Gastrocnemius medialis (tissue), 4 donors: ENCODE measurements at regions not wholly inside any gene's neighbourhood (a gene's known extent, or its start where the extent isn't known, plus 50 kb on each side); places are given as distances from the start of the nearest gene placed in this dataset.

ENCODE experiments used
- POLR2A ChIP-seq, 2 donors: fragments of 450-650 bp; IDR thresholded peaks; one replicate each; pipeline ENCODE4 v1.6.1; 2017; ENCODE audit warnings: antibody characterized with exemption in 2 of 2, mild to moderate bottlenecking in 2 of 2, moderate library complexity in 2 of 2
- TF ChIP-seq, protein P1 (sequence below), 5 experiments: fragments of 450-650 bp in 3 of 5; fragments of 200-600 bp in 2 of 5; sonication (generic) in 2 of 5; IDR thresholded peaks in 4 of 5; conservative IDR thresholded peaks in 1 of 5; 1 replicate in 4 of 5; 2 replicates in 1 of 5; pipeline ENCODE4 v1.5.1; 2016 to 2019; ENCODE audit warnings: antibody characterized with exemption in 5 of 5, mild to moderate bottlenecking in 3 of 5, moderate library complexity in 3 of 5

DNA sequence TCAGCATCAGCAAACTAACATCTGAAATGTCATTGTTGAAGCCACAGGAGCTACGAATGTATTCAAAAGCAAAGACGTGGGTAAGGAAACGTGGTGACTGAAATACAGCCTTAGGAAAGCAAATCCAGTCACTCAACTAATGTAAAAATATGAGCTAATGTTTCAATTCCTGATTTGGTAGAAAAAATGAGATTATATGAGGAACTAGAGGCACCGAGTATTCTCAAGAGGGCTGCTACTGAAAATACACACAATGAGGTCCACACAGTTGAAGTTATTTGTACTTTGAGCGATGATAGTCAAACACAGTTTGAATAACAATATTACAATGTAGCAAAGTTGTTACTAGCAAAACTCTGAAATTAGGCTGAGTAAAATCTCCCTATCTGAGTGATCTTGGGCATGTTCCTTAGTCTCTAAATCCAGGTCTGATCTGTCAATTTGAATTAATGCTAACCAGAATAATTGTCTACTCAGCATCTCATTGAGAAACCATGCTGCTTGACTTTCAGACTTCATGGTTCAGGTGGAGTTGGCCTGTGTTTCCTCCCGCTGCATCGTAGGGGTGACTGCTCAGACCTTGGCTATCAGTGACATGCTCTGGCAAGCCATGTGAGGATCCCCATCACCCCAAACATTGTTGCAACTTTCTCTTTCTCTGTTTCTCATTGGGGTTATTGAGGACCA lies 467.1 kb upstream of the SOX5 start:
- TF ChIP-seq, protein P1, sequence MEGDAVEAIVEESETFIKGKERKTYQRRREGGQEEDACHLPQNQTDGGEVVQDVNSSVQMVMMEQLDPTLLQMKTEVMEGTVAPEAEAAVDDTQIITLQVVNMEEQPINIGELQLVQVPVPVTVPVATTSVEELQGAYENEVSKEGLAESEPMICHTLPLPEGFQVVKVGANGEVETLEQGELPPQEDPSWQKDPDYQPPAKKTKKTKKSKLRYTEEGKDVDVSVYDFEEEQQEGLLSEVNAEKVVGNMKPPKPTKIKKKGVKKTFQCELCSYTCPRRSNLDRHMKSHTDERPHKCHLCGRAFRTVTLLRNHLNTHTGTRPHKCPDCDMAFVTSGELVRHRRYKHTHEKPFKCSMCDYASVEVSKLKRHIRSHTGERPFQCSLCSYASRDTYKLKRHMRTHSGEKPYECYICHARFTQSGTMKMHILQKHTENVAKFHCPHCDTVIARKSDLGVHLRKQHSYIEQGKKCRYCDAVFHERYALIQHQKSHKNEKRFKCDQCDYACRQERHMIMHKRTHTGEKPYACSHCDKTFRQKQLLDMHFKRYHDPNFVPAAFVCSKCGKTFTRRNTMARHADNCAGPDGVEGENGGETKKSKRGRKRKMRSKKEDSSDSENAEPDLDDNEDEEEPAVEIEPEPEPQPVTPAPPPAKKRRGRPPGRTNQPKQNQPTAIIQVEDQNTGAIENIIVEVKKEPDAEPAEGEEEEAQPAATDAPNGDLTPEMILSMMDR (IDR thresholded peaks at IDR 0.05 in 4 of 5, conservative IDR thresholded peaks at IDR 0.05 in 1 of 5), result no peak
- no peak for TF ChIP-seq POLR2A (IDR thresholded peaks at IDR 0.05)
